ENCODE measurements at regions not wholly inside any gene's neighbourhood (a gene's known extent, or its start where the extent isn't known, plus 50 kb on each side); places are given as distances from the start of the nearest gene placed in this dataset.
A peak's percentile ranks its signal among the peaks of the same experiment; 100 is the strongest.
"Not testable (repeated sequence)": the region's sequence is repeated elsewhere in the genome, so short reads cannot be mapped to it uniquely, and the experiment has no call there.

- no peak for FAIRE-seq
Observed at GRCh38 chr7:156568258-156568657, 72.3 kb upstream of the RNF32 start.

GRCh38 chr7:156566812-156567549 is 73.6 kb upstream of the RNF32 start:
- Histone ChIP-seq H3K4me1 (ENCODE audit: control insufficient read depth in 2 of 3, insufficient read depth in 2 of 3, low read depth in 1 of 3, low read length in 3 of 3) (no peaks in the 10 kb centered on the region), H3K9me3 (ENCODE audit: control insufficient read depth in 2 of 3, insufficient read depth in 1 of 3, low read length in 3 of 3) (no peaks in the 10 kb centered on the region), H3K9ac (ENCODE audit: low read length in 3 of 3) (no peak overlapping the region), H3K36me3 (ENCODE audit: control insufficient read depth in 2 of 3, insufficient read depth in 3 of 3, low read length in 3 of 3) (no peaks in the 10 kb centered on the region), H3K4me3 (ENCODE audit: low read length in 3 of 3) (no peak overlapping the region), H3K27me3 (ENCODE audit: control insufficient read depth, insufficient read depth, low read length) (no peaks in the 10 kb centered on the region), H3K27ac (ENCODE audit: low read depth in 2 of 2, low read length in 2 of 2) (no peak overlapping the region)
- intact Hi-C loops (cut with DNase I): no loop called here
- no peak for FAIRE-seq
- no peak for DNase-seq
- TF ChIP-seq, protein P1, sequence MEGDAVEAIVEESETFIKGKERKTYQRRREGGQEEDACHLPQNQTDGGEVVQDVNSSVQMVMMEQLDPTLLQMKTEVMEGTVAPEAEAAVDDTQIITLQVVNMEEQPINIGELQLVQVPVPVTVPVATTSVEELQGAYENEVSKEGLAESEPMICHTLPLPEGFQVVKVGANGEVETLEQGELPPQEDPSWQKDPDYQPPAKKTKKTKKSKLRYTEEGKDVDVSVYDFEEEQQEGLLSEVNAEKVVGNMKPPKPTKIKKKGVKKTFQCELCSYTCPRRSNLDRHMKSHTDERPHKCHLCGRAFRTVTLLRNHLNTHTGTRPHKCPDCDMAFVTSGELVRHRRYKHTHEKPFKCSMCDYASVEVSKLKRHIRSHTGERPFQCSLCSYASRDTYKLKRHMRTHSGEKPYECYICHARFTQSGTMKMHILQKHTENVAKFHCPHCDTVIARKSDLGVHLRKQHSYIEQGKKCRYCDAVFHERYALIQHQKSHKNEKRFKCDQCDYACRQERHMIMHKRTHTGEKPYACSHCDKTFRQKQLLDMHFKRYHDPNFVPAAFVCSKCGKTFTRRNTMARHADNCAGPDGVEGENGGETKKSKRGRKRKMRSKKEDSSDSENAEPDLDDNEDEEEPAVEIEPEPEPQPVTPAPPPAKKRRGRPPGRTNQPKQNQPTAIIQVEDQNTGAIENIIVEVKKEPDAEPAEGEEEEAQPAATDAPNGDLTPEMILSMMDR (IDR thresholded peaks at IDR 0.05; ENCODE audit: borderline replicate concordance, extremely low read depth, insufficient read depth): no peak

More at GRCh38 chr7:156568258-156568657, 72.3 kb upstream of the RNF32 start:
- Histone ChIP-seq H3K9me3 (ENCODE audit: control insufficient read depth in 2 of 3, insufficient read depth in 1 of 3, low read length in 3 of 3) (no peaks in the 10 kb centered on the region), H3K27me3 (ENCODE audit: control insufficient read depth, insufficient read depth, low read length) (no peaks in the 10 kb centered on the region), H3K4me3 (ENCODE audit: low read length in 3 of 3) (no peak overlapping the region), H3K9ac (ENCODE audit: low read length in 3 of 3) (no peak overlapping the region), H3K36me3 (ENCODE audit: control insufficient read depth in 2 of 3, insufficient read depth in 3 of 3, low read length in 3 of 3) (no peaks in the 10 kb centered on the region), H3K4me1 (ENCODE audit: control insufficient read depth in 2 of 3, insufficient read depth in 2 of 3, low read depth in 1 of 3, low read length in 3 of 3) (no peaks in the 10 kb centered on the region), H3K27ac (ENCODE audit: low read depth in 2 of 2, low read length in 2 of 2) (no peak overlapping the region)
- DNase-seq: no peak
- TF ChIP-seq, protein P1 (IDR thresholded peaks at IDR 0.05; ENCODE audit: borderline replicate concordance, extremely low read depth, insufficient read depth): no peak
- intact Hi-C loops (cut with DNase I): no loop called here

DNA sequence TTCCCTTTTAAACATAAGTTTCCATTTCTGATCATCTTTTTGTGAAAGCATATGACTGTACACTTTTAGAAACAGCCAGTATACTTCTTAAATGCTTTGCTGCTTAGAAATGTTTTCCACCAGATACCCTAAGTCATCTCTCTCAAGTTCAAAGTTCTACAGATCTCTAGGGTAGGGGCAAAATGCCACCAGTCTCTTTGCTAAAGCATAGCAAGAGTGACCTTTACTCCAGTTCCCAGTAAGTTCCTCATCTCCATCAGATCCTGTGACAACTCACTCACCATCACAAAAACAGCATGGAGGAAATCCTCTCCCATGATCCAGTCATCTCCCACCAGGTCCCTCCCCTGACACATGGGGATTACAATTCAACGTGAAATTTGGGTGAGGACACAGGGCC is 75.6 kb upstream of the RNF32 start:
- H3K9ac ChIP-seq (ENCODE audit: low read length in 3 of 3); DNase-seq; intact Hi-C loops (cut with DNase I); H3K36me3 ChIP-seq (ENCODE audit: control insufficient read depth in 2 of 3, insufficient read depth in 3 of 3, low read length in 3 of 3); H3K27me3 ChIP-seq (ENCODE audit: control insufficient read depth, insufficient read depth, low read length); FAIRE-seq; H3K9me3 ChIP-seq (ENCODE audit: control insufficient read depth in 2 of 3, insufficient read depth in 1 of 3, low read length in 3 of 3); H3K4me1 ChIP-seq (ENCODE audit: control insufficient read depth in 2 of 3, insufficient read depth in 2 of 3, low read depth in 1 of 3, low read length in 3 of 3); H3K27ac ChIP-seq (ENCODE audit: low read depth in 2 of 2, low read length in 2 of 2); H3K4me3 ChIP-seq (ENCODE audit: low read length in 3 of 3): not testable (repeated sequence)

- no peak overlapping the region for H3K27ac ChIP-seq (ENCODE audit: low read depth in 2 of 2, low read length in 2 of 2)
- no peaks in the 10 kb centered on the region for H3K9me3 ChIP-seq (ENCODE audit: control insufficient read depth in 2 of 3, insufficient read depth in 1 of 3, low read length in 3 of 3)
- H3K9ac ChIP-seq (ENCODE audit: low read length in 3 of 3): no peak overlapping the region
- peak in 3 of 5 donors; percentile 13 to 37 (median 15) for DNase-seq
- H3K4me1 ChIP-seq (ENCODE audit: control insufficient read depth in 2 of 3, insufficient read depth in 2 of 3, low read depth in 1 of 3, low read length in 3 of 3): no peaks in the 10 kb centered on the region
- no peak overlapping the region for H3K4me3 ChIP-seq (ENCODE audit: low read length in 3 of 3)
- TF ChIP-seq, protein P1 (IDR thresholded peaks at IDR 0.05; ENCODE audit: borderline replicate concordance, extremely low read depth, insufficient read depth): no peak
- FAIRE-seq: no peak
- no peaks in the 10 kb centered on the region for H3K27me3 ChIP-seq (ENCODE audit: control insufficient read depth, insufficient read depth, low read length)
- H3K36me3 ChIP-seq (ENCODE audit: control insufficient read depth in 2 of 3, insufficient read depth in 3 of 3, low read length in 3 of 3): no peaks in the 10 kb centered on the region
- intact Hi-C loops (cut with DNase I): no loop called here
Observed at GRCh38 chr7:156560696-156561095, 79.9 kb upstream of the RNF32 start.

Data from kidney (tissue), 13 donors.